ENCODE measurements at regions not wholly inside any gene's neighbourhood (a gene's known extent, or its start where the extent isn't known, plus 50 kb on each side); places are given as distances from the start of the nearest gene placed in this dataset.

GRCh38 chr4:56240554-56241174 lies 146.6 kb downstream of the AASDH start:
- no peaks in the 10 kb centered on the region for H3K9me3 Mint-ChIP-seq (ENCODE audit: unreplicated experiment)
- H3K4me3 Mint-ChIP-seq (ENCODE audit: unreplicated experiment): no peak overlapping the region
- ChIA-PET CTCF (interaction anchor here (0.6 to 1.0 kb wide), 2 partner anchors 16 to 291 kb away, joined by 3 to 4 read pairs; no protein-coding TSS in a partner anchor), POLR2A (no interaction called here)
- no peak overlapping the region for H3K27ac Mint-ChIP-seq (ENCODE audit: low read depth, unreplicated experiment)
- peaks cover 6% of the 10 kb centered on the region for H3K36me3 Mint-ChIP-seq (ENCODE audit: insufficient read depth, unreplicated experiment)
- no peak for DNase-seq (ENCODE audit: unreplicated experiment)
- H3K4me1 Mint-ChIP-seq (ENCODE audit: insufficient read depth, unreplicated experiment): no peaks in the 10 kb centered on the region
- intact Hi-C loops (cut with micrococcal nuclease): no loop called here
- BruUV-seq (replicated peaks): no TSS peak
- no peak for TF ChIP-seq CTCF (IDR thresholded peaks at IDR 0.05; ENCODE audit: unreplicated experiment)
- no peaks in the 10 kb centered on the region for H3K27me3 Mint-ChIP-seq (ENCODE audit: insufficient read depth, unreplicated experiment)

GRCh38 chr4:56238251-56238650 lies 149.0 kb downstream of the AASDH start:
- POLR2A ChIA-PET: interaction anchor here (1.0 kb wide), 1 partner anchor 10 kb away, joined by 4 read pairs; no protein-coding TSS in a partner anchor
- intact Hi-C loops (cut with micrococcal nuclease): no loop called here
- CTCF ChIA-PET: no interaction called here

GRCh38 chr4:56235725-56236124 lies 151.6 kb downstream of the AASDH start:
- intact Hi-C loops (cut with micrococcal nuclease): no loop called here
- Mint-ChIP-seq H3K9me3 (ENCODE audit: unreplicated experiment) (no peaks in the 10 kb centered on the region), H3K36me3 (ENCODE audit: insufficient read depth, unreplicated experiment) (peaks cover 3% of the 10 kb centered on the region), H3K27ac (ENCODE audit: low read depth, unreplicated experiment) (no peak overlapping the region), H3K4me3 (ENCODE audit: unreplicated experiment) (no peak overlapping the region), H3K27me3 (ENCODE audit: insufficient read depth, unreplicated experiment) (no peaks in the 10 kb centered on the region), H3K4me1 (ENCODE audit: insufficient read depth, unreplicated experiment) (no peaks in the 10 kb centered on the region)
- no TSS peak for BruUV-seq (replicated peaks)
- no peak for TF ChIP-seq CTCF (IDR thresholded peaks at IDR 0.05; ENCODE audit: unreplicated experiment)
- ChIA-PET POLR2A (no interaction called here), CTCF (no interaction called here)
- no peak for DNase-seq (ENCODE audit: unreplicated experiment)

More at GRCh38 chr4:56238251-56238650, 149.0 kb downstream of the AASDH start:
- TF ChIP-seq CTCF (IDR thresholded peaks at IDR 0.05; ENCODE audit: unreplicated experiment): no peak
- H3K36me3 Mint-ChIP-seq (ENCODE audit: insufficient read depth, unreplicated experiment): peaks cover 6% of the 10 kb centered on the region
- no peaks in the 10 kb centered on the region for H3K4me1 Mint-ChIP-seq (ENCODE audit: insufficient read depth, unreplicated experiment)
- no peak overlapping the region for H3K4me3 Mint-ChIP-seq (ENCODE audit: unreplicated experiment)
- no peak for DNase-seq (ENCODE audit: unreplicated experiment)
- no peaks in the 10 kb centered on the region for H3K9me3 Mint-ChIP-seq (ENCODE audit: unreplicated experiment)
- no peak overlapping the region for H3K27ac Mint-ChIP-seq (ENCODE audit: low read depth, unreplicated experiment)
- H3K27me3 Mint-ChIP-seq (ENCODE audit: insufficient read depth, unreplicated experiment): no peaks in the 10 kb centered on the region
- no TSS peak for BruUV-seq (replicated peaks)

DNA sequence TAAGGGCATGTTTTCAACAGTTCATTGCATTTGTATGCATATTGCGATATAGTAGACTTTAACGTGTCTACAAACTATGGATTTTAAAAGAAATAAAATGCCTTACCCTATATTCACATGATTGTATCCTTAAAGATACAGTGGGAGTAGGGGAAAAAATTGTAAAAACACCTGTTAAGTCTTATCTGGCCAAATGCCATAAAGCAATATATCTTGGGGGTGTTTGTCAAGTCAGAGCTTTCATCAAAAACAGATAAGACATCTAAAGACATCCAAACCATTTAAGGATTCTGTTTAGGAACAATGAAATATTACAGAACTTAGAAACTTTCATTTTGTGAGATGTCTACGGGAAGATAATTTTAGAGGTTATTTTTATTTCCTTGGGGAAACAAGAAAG lies 152.3 kb downstream of the AASDH start:
- H3K27ac Mint-ChIP-seq (ENCODE audit: low read depth, unreplicated experiment): no peak overlapping the region

More for the DNA sequence above, 152.3 kb downstream of the AASDH start:
- ChIA-PET POLR2A (no interaction called here), CTCF (interaction anchor here (0.6 kb wide), 1 partner anchor 11 kb away, joined by 3 read pairs; no protein-coding TSS in a partner anchor)
- DNase-seq (ENCODE audit: unreplicated experiment): no peak
- Mint-ChIP-seq H3K4me1 (ENCODE audit: insufficient read depth, unreplicated experiment) (no peaks in the 10 kb centered on the region), H3K9me3 (ENCODE audit: unreplicated experiment) (no peaks in the 10 kb centered on the region), H3K4me3 (ENCODE audit: unreplicated experiment) (no peak overlapping the region), H3K27me3 (ENCODE audit: insufficient read depth, unreplicated experiment) (no peaks in the 10 kb centered on the region), H3K36me3 (ENCODE audit: insufficient read depth, unreplicated experiment) (no peaks in the 10 kb centered on the region)
- no peak for TF ChIP-seq CTCF (IDR thresholded peaks at IDR 0.05; ENCODE audit: unreplicated experiment)
- no TSS peak for BruUV-seq (replicated peaks)
- intact Hi-C loops (cut with micrococcal nuclease): no loop called here
